ENCODE measurements at regions not wholly inside any gene's neighbourhood (a gene's known extent, or its start where the extent isn't known, plus 50 kb on each side); places are given as distances from the start of the nearest gene placed in this dataset.
"Not testable (repeated sequence)": the region's sequence is repeated elsewhere in the genome, so short reads cannot be mapped to it uniquely, and the experiment has no call there.

- DNase-seq = no peak
Measured at GRCh38 chr6:9806195-9806594, 608.7 kb downstream of the TFAP2A start.

- no peak for DNase-seq
Measured at GRCh38 chr6:9801249-9801754, 613.6 kb downstream of the TFAP2A start.

- no peak for DNase-seq
Measured at GRCh38 chr6:9799582-9799981, 615.3 kb downstream of the TFAP2A start.

GRCh38 chr6:9796827-9797226 lies 618.0 kb downstream of the TFAP2A start:
- DNase-seq = no peak

- DNase-seq = no peak
Measured at GRCh38 chr6:9795880-9796279, 619.0 kb downstream of the TFAP2A start.

- no peak for DNase-seq
Measured at GRCh38 chr6:9789201-9789600, 625.7 kb downstream of the TFAP2A start.

GRCh38 chr6:9784786-9785185 lies 630.1 kb downstream of the TFAP2A start:
- no peak for DNase-seq

- no peak for DNase-seq
Measured at GRCh38 chr6:9783567-9783966, 631.3 kb downstream of the TFAP2A start.

GRCh38 chr6:9766240-9766915 lies 648.5 kb downstream of the TFAP2A start:
- no peak for DNase-seq

GRCh38 chr6:9761220-9761619 lies 653.7 kb downstream of the TFAP2A start:
- DNase-seq = no peak

- no peak for DNase-seq
Measured at GRCh38 chr6:9754515-9754914, 660.4 kb downstream of the TFAP2A start.

- DNase-seq = no peak
Measured at GRCh38 chr6:9745966-9746365, 668.9 kb downstream of the TFAP2A start.

- no peak for DNase-seq
Measured at GRCh38 chr6:9745476-9745875, 669.4 kb downstream of the TFAP2A start.

GRCh38 chr6:9744119-9744518 lies 670.8 kb downstream of the TFAP2A start:
- DNase-seq = no peak

- peak; percentile 7 for DNase-seq
Measured at GRCh38 chr6:9732056-9732455, 682.8 kb downstream of the TFAP2A start.

- not testable (repeated sequence) for DNase-seq
Measured at GRCh38 chr6:9725776-9726175, 689.1 kb downstream of the TFAP2A start.

- no peak for DNase-seq
Measured at GRCh38 chr6:9717568-9717967, 697.3 kb downstream of the TFAP2A start.

GRCh38 chr6:9711365-9711764 lies 703.5 kb downstream of the TFAP2A start:
- DNase-seq = no peak

GRCh38 chr6:9710574-9710973 lies 704.3 kb downstream of the TFAP2A start:
- no peak for DNase-seq

GRCh38 chr6:9708600-9708999 lies 706.3 kb downstream of the TFAP2A start:
- no peak for DNase-seq

GRCh38 chr6:9704989-9705388 lies 709.9 kb downstream of the TFAP2A start:
- DNase-seq = no peak

- DNase-seq = no peak
Measured at GRCh38 chr6:9702914-9703313, 712.0 kb downstream of the TFAP2A start.

GRCh38 chr6:9699888-9700287 lies 715.0 kb downstream of the TFAP2A start:
- DNase-seq = no peak

- no peak for DNase-seq
Measured at GRCh38 chr6:9697263-9697931, 717.5 kb downstream of the TFAP2A start.
